ENCODE measurements at regions not wholly inside any gene's neighbourhood (a gene's known extent, or its start where the extent isn't known, plus 50 kb on each side); places are given as distances from the start of the nearest gene placed in this dataset.
"Not testable (repeated sequence)": the region's sequence is repeated elsewhere in the genome, so short reads cannot be mapped to it uniquely, and the experiment has no call there.

DNA sequence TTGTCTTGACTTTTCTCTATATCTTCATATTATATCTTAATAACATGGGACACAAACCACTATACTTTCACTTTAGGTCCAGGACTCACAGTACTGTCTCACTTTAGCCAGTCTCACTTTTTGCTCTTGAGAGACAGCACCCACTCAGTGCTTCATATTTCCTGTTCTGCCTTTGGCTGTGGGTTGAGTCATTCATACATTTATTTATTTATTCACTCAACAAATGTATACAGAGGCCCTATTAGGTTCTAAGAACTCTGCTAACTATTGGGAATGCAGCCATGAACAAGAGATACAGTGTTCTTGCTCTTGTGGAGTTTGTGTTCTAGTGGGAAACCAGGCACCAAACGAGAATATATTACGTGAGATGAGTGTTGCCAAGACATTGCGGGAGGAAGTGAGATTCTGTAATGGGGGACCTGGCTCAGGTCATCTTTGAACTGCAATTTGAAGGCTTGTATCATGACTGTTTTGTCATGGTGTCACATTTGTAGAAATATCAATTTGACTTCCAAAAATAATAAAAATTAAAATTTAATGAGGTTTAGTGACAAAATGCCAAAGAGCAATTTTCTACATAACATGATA lies 190.1 kb downstream of the SDHAF3 start:
- no peak for DNase-seq
- Histone ChIP-seq H3K4me3 (no peak overlapping the region), H3K36me3 (no peaks in the 10 kb centered on the region), H3K27me3 (no peaks in the 10 kb centered on the region), H3K27ac (no peak overlapping the region), H3K9me3 (no peaks in the 10 kb centered on the region), H3K4me1 (no peaks in the 10 kb centered on the region)
- intact Hi-C loops (cut with DNase I; ENCODE audit: low total_unique reads) = no loop called here
- TF ChIP-seq, protein P1, sequence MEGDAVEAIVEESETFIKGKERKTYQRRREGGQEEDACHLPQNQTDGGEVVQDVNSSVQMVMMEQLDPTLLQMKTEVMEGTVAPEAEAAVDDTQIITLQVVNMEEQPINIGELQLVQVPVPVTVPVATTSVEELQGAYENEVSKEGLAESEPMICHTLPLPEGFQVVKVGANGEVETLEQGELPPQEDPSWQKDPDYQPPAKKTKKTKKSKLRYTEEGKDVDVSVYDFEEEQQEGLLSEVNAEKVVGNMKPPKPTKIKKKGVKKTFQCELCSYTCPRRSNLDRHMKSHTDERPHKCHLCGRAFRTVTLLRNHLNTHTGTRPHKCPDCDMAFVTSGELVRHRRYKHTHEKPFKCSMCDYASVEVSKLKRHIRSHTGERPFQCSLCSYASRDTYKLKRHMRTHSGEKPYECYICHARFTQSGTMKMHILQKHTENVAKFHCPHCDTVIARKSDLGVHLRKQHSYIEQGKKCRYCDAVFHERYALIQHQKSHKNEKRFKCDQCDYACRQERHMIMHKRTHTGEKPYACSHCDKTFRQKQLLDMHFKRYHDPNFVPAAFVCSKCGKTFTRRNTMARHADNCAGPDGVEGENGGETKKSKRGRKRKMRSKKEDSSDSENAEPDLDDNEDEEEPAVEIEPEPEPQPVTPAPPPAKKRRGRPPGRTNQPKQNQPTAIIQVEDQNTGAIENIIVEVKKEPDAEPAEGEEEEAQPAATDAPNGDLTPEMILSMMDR (IDR thresholded peaks at IDR 0.05) = no peak

DNA sequence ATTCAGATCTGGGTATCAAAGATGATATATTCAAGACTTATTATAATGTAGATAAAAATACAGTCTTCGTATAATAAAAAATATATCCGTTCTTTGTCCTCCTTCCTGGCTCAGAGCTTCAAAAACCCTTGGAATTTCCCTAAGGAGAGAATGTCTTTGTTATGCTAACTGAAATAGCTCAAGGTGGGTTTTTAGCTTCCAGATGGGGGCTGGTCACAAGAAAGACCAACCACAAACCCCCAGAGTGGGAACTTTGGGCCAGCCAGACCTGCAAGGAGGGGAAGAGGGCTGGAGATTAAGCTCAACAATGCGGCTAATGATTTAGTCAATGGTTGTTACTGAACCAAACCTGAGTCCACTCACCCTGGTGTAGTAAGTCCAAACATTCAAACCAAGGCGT lies 196.4 kb downstream of the SDHAF3 start:
- DNase-seq = no peak
- Histone ChIP-seq H3K36me3 (no peaks in the 10 kb centered on the region), H3K9me3 (no peaks in the 10 kb centered on the region), H3K4me3 (no peak overlapping the region), H3K27me3 (no peaks in the 10 kb centered on the region), H3K27ac (no peak overlapping the region), H3K4me1 (no peaks in the 10 kb centered on the region)
- TF ChIP-seq, protein P1 (IDR thresholded peaks at IDR 0.05) = no peak
- intact Hi-C loops (cut with DNase I; ENCODE audit: low total_unique reads) = no loop called here

DNA sequence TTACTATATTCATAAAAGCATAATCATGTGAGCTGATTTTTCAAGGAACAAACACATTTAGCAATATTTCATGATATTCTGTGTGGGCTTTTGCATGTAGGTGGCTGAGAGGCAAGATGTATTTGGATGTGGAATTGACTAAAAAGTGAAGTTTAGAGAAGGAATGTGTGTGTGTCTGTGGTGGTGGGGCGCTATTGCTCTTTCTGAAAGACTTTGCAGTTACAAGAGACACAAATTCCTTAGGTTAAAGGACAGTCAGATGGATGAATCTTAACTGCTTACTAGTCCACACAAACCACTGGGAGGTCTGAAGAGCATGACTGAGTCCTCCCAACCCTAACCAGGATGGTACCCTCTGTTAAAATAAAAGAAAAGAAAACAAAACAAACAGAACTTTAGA lies 200.1 kb downstream of the SDHAF3 start:
- Histone ChIP-seq H3K36me3 (no peaks in the 10 kb centered on the region), H3K27me3 (no peaks in the 10 kb centered on the region), H3K9me3 (no peaks in the 10 kb centered on the region), H3K4me3 (no peak overlapping the region), H3K4me1 (no peaks in the 10 kb centered on the region), H3K27ac (no peak overlapping the region)
- no peak for DNase-seq
- TF ChIP-seq, protein P1 (IDR thresholded peaks at IDR 0.05) = no peak
- intact Hi-C loops (cut with DNase I; ENCODE audit: low total_unique reads) = no loop called here

DNA sequence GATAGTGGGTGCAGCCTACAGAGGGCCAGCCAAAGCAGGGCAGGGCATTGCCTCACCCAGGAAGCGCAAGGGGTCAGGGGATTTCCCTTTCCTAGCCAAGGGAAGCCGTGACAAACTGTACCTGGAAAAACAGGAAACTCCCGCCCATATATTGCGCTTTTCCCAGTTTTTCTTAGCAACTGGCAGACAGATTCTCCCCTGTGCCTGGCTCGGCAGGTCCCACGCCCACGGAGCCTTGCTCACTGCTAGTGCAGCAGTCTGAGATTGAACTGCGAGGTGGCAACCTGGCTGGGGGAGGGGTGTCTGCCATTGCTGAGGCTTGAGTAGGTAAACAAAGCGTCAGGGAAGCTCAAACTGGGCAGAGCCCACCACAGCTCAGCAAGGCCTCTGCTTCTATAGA lies 212.4 kb downstream of the SDHAF3 start:
- H3K9me3 ChIP-seq = not testable (repeated sequence)

DNA sequence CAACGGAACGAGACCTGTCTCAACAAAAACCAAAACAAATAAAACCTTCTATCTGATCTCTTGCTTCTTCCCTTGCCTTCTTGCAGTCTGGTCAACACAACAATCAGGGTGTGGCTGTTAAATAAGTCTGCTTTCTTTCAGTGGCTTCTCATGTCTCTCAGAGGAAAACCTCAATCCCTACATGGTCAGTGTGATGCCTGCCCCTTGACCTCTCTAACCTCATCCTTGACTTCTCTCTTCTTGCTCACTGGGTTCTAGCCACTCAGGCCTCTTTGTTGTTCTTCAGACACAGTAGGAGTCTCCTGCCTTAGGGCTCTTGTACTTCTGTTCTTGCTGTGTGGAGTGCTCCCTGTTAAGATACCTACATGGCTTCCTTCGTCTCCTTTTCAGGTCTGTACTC lies 220.4 kb downstream of the SDHAF3 start:
- Histone ChIP-seq H3K27me3 (no peaks in the 10 kb centered on the region), H3K9me3 (no peaks in the 10 kb centered on the region), H3K4me1 (no peaks in the 10 kb centered on the region), H3K27ac (no peak overlapping the region), H3K4me3 (no peak overlapping the region), H3K36me3 (no peaks in the 10 kb centered on the region)
- TF ChIP-seq, protein P1 (IDR thresholded peaks at IDR 0.05) = no peak
- intact Hi-C loops (cut with DNase I; ENCODE audit: low total_unique reads) = no loop called here
- no peak for DNase-seq

More for the DNA sequence above, 212.4 kb downstream of the SDHAF3 start:
- H3K36me3 ChIP-seq; intact Hi-C loops (cut with DNase I; ENCODE audit: low total_unique reads); H3K27me3 ChIP-seq; H3K4me3 ChIP-seq; H3K27ac ChIP-seq; DNase-seq; H3K4me1 ChIP-seq: not testable (repeated sequence)

DNA sequence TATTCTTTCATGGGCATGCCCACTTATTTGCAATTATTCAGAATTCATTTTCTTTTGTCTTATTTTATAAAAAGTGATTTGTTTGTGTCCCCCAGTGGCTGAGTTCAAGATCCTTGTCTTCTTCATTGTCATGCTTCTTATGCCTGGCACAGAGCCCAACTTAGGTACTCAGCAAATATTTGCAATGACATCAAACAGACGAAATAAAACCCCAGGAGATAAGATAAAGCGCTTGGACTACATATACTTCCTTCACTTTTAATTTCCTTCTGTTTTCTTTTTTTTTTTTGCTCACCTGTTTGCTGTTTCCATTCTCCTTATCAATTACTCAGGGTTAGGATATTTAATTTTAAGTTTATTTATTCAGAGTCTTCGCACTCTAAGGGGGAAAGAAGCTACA lies 225.0 kb downstream of the SDHAF3 start:
- no peak overlapping the region for H3K4me3 ChIP-seq
- TF ChIP-seq, protein P1 (IDR thresholded peaks at IDR 0.05) = no peak
- H3K9me3 ChIP-seq = no peaks in the 10 kb centered on the region
- H3K36me3 ChIP-seq = no peaks in the 10 kb centered on the region
- no peaks in the 10 kb centered on the region for H3K4me1 ChIP-seq
- intact Hi-C loops (cut with DNase I; ENCODE audit: low total_unique reads) = no loop called here
- H3K27ac ChIP-seq = no peak overlapping the region
- H3K27me3 ChIP-seq = no peaks in the 10 kb centered on the region
- DNase-seq = no peak

Measured in tibial artery (tissue), 4 donors.